DND-41 (cell line): ENCODE measurements at regions not wholly inside any gene's neighbourhood (a gene's known extent, or its start where the extent isn't known, plus 50 kb on each side); places are given as distances from the start of the nearest gene placed in this dataset.

Source experiments
- EZH2 ChIP-seq: IDR thresholded peaks from 3 replicates; pipeline ENCODE4 v1.6.1; 2012; ENCODE audit warnings: borderline replicate concordance, low read depth, mild to moderate bottlenecking, moderate library complexity, low read length, inconsistent platforms; ENCODE audit not compliant: severe bottlenecking
- TF ChIP-seq, protein P1 (sequence below): IDR thresholded peaks from 2 replicates; pipeline ENCODE4 v1.5.1; 2012; ENCODE audit warnings: borderline replicate concordance, low read length, moderate library complexity, mild to moderate bottlenecking; ENCODE audit not compliant: poor library complexity, severe bottlenecking; ENCODE audit errors: extremely low read depth

DNA sequence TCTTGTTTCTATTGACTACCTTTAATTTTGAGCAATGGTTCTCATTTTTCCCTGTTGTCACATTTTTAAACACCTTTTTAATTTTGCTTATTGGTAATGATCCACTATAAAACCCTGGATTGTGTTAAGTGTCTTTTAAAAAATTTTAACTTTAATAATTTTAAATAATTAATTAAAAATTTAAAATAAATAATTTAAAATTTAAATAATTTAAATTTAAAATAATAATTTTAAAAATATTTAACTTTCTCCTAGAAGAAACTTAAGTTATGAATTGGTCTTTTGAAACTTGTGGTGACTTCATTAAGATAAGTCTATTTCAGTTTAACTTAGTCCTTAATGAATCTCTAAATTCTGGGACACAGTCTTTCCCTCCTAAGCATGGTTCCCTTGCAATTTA lies 566.3 kb upstream of the GALNTL6 start:
- TF ChIP-seq, protein P1, sequence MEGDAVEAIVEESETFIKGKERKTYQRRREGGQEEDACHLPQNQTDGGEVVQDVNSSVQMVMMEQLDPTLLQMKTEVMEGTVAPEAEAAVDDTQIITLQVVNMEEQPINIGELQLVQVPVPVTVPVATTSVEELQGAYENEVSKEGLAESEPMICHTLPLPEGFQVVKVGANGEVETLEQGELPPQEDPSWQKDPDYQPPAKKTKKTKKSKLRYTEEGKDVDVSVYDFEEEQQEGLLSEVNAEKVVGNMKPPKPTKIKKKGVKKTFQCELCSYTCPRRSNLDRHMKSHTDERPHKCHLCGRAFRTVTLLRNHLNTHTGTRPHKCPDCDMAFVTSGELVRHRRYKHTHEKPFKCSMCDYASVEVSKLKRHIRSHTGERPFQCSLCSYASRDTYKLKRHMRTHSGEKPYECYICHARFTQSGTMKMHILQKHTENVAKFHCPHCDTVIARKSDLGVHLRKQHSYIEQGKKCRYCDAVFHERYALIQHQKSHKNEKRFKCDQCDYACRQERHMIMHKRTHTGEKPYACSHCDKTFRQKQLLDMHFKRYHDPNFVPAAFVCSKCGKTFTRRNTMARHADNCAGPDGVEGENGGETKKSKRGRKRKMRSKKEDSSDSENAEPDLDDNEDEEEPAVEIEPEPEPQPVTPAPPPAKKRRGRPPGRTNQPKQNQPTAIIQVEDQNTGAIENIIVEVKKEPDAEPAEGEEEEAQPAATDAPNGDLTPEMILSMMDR: no peak
- TF ChIP-seq EZH2: no peak
